Ovary (tissue), 7 donors: ENCODE measurements at regions not wholly inside any gene's neighbourhood (a gene's known extent, or its start where the extent isn't known, plus 50 kb on each side); places are given as distances from the start of the nearest gene placed in this dataset.

ENCODE experiments used
- DNase-seq, 5 donors: peaks; one replicate each; pipeline ENCODE4 v3.0.0-alpha.2; 2019 to 2020
- H3K27ac ChIP-seq, 2 donors: fragments of 200-600 bp; one replicate each; pipeline versions ENCODE4 v1.5.1 to v1.8.0; 2019 to 2022
- H3K27me3 ChIP-seq: fragments of 200-600 bp; one replicate; pipeline ENCODE4 v1.8.0; 2022
- H3K36me3 ChIP-seq: fragments of 200-600 bp; sonication (generic); one replicate; pipeline ENCODE4 v1.5.1; 2019
- H3K4me1 ChIP-seq: one replicate; pipeline ENCODE4 v1.8.1; 2013; ENCODE audit warnings: mild to moderate bottlenecking, moderate library complexity; ENCODE audit not compliant: insufficient read depth
- H3K4me3 ChIP-seq: fragments of 200-600 bp; sonication (generic); one replicate; pipeline ENCODE4 v1.5.1; 2017
- H3K9me3 ChIP-seq, 2 donors: fragments of 200-600 bp in 1 of 2; sonication (generic) in 1 of 2; one replicate each; pipeline versions ENCODE4 v1.5.1 to v1.8.1; 2013 to 2019; ENCODE audit warnings: mild to moderate bottlenecking in 1 of 2, moderate library complexity in 1 of 2
- CTCF ChIP-seq, 3 donors: fragments of 450-650 bp in 2 of 3; fragments of 200-600 bp in 1 of 3; IDR thresholded peaks; one replicate each; pipeline versions ENCODE4 v1.5.1 to v1.8.0; 2016 to 2022; ENCODE audit warnings: antibody characterized with exemption in 3 of 3, mild to moderate bottlenecking in 1 of 3
- EP300 ChIP-seq: sonication (generic); formaldehyde crosslinking; IDR thresholded peaks from one replicate; pipeline ENCODE4 v1.6.1; 2017; ENCODE audit warnings: antibody characterized with exemption
- POLR2A ChIP-seq: fragments of 450-650 bp; IDR thresholded peaks from one replicate; pipeline ENCODE4 v1.6.1; 2017; ENCODE audit warnings: antibody characterized with exemption, mild to moderate bottlenecking, moderate library complexity
- WGBS, 3 donors: extraction: QIAGEN DNeasy Blood & Tissue Kit in 1 of 3; methylation state at CpG; one replicate each; pipeline versions ENCODE4 v1.1.5 to v1.1.7; 2013 to 2017; 5-methylcytosine and 5-hydroxymethylcytosine counted together
- intact Hi-C, 4 donors: fragments of 100-400 bp; cut with DNase I; formaldehyde crosslinking; loops; one replicate each; pipeline versions ENCODE4 v1.11.0 to v1.15.1; 2022 to 2023
- donor health status: DM: no; HTN: no; CAD: no; lungs with moderate emphysema.
- donor health status: DM: no; HTN: no; CAD: no.
- donor health status: Bipolar disorder and iron deficiency.
- donor health status: DM: no; HTN: no; CAD: no.
- donor health status: DM: yes; HTN: yes; CAD: no.

DNA sequence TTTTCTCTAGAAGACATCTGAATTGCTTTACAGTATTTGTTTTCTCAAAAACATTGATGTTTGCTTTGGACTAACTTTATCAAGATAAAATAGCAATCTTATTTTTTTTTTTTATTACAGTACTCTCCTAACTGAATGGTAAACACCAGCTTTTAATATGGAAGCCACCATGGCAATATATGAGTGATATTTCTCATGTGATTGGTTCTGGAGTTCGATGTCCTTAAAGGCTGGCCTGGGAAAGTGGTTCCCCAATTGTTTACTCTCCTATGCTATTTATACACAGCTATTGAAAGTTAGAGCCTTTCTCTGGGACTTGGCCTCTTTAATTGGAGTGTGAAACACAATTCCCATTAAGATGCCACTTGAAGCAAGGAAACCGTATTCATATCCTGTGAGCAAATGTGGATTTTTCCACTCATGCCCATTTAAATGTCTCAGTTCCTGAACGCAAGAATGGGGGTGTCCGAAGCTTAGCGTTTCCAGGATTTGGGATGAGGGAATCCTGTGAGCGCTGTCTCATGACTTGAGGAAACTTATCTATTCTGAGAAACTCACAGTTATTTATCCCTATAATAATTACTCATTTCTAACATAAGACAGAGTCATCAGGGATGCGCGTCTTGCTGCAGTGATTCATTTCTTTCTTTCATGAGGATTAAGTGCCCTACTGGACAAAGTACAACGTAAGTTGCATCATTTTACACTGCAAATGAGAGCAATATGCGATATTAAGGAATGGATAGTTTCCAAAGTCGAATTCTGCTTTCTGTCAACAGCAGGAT is 143.3 kb upstream of the PREP start:
- intact Hi-C loops, result no loop called here
- 74 to 82% (median 79%) methylated on average over 11 of the region's 11 CpGs for WGBS, 3 donors
- no peaks in the 10 kb centered on the region for H3K36me3 ChIP-seq
- TF ChIP-seq POLR2A, result no peak
- H3K27ac ChIP-seq, result no peak overlapping the region
- no peaks in the 10 kb centered on the region for H3K9me3 ChIP-seq
- no peak for DNase-seq
- no peak overlapping the region for H3K4me3 ChIP-seq
- H3K4me1 ChIP-seq, result no peaks in the 10 kb centered on the region
- no peaks in the 10 kb centered on the region for H3K27me3 ChIP-seq

GRCh38 chr6:105545228-105545920 is 142.5 kb upstream of the PREP start:
- H3K4me3 ChIP-seq, result no peak overlapping the region
- intact Hi-C loops, result no loop called here
- H3K4me1 ChIP-seq, result no peaks in the 10 kb centered on the region
- TF ChIP-seq POLR2A, result no peak
- TF ChIP-seq CTCF (IDR thresholded peaks at IDR 0.05), result no peak
- no peak for TF ChIP-seq EP300
- no peak overlapping the region for H3K27ac ChIP-seq
- H3K9me3 ChIP-seq, result no peaks in the 10 kb centered on the region
- no peaks in the 10 kb centered on the region for H3K36me3 ChIP-seq
- no peaks in the 10 kb centered on the region for H3K27me3 ChIP-seq
- DNase-seq, result no peak
- 87 to 90% (median 90%) methylated on average over 4 of the region's 4 CpGs for WGBS, 3 donors

GRCh38 chr6:105539911-105540310 is 137.0 kb upstream of the PREP start:
- Histone ChIP-seq H3K4me3 (no peak overlapping the region), H3K36me3 (no peaks in the 10 kb centered on the region), H3K9me3 (no peaks in the 10 kb centered on the region), H3K27ac (no peak overlapping the region), H3K4me1 (no peaks in the 10 kb centered on the region), H3K27me3 (no peaks in the 10 kb centered on the region)
- intact Hi-C loops, result no loop called here
- TF ChIP-seq POLR2A, result no peak
- TF ChIP-seq CTCF (IDR thresholded peaks at IDR 0.05), result no peak
- TF ChIP-seq EP300, result no peak
- DNase-seq, result no peak
- WGBS, 3 donors, result 81 to 91% (median 90%) methylated on average over 5 of the region's 5 CpGs

GRCh38 chr6:105537981-105538578 is 135.2 kb upstream of the PREP start:
- DNase-seq, result no peak
- no peak overlapping the region for H3K4me3 ChIP-seq
- WGBS, 3 donors, result 82 to 93% (median 88%) methylated on average over 2 of the region's 2 CpGs
- H3K27me3 ChIP-seq, result no peaks in the 10 kb centered on the region
- no peak overlapping the region for H3K27ac ChIP-seq
- no peaks in the 10 kb centered on the region for H3K4me1 ChIP-seq
- no peak for TF ChIP-seq EP300
- TF ChIP-seq CTCF (IDR thresholded peaks at IDR 0.05), result no peak
- TF ChIP-seq POLR2A, result no peak
- H3K36me3 ChIP-seq, result no peaks in the 10 kb centered on the region
- intact Hi-C loops, result no loop called here
- H3K9me3 ChIP-seq, result no peaks in the 10 kb centered on the region
